HUDEP-2 (cell line): ENCODE measurements at regions not wholly inside any gene's neighbourhood (a gene's known extent, or its start where the extent isn't known, plus 50 kb on each side); places are given as distances from the start of the nearest gene placed in this dataset.

ENCODE experiments used
- DNase-seq, 76 experiments: peaks; one replicate each; lab custom pipeline; 2025; ENCODE audit not compliant: unreplicated experiment in 76 of 76; lab: John Stamatoyannopoulos, UW

GRCh38 chr13:74452176-74452575, 318.0 kb upstream of the KLF12 start:
- DNase-seq = no peak

GRCh38 chr13:74450964-74451363, 316.8 kb upstream of the KLF12 start:
- DNase-seq = no peak

GRCh38 chr13:74450525-74450845, 316.3 kb upstream of the KLF12 start:
- no peak for DNase-seq

- DNase-seq = no peak
Measured at GRCh38 chr13:74449811-74450524, 315.8 kb upstream of the KLF12 start.

GRCh38 chr13:74444864-74445479, 310.8 kb upstream of the KLF12 start:
- DNase-seq = no peak

GRCh38 chr13:74444161-74444571, 310.0 kb upstream of the KLF12 start:
- DNase-seq = no peak

GRCh38 chr13:74443631-74444030, 309.4 kb upstream of the KLF12 start:
- no peak for DNase-seq

GRCh38 chr13:74442751-74443150, 308.5 kb upstream of the KLF12 start:
- no peak for DNase-seq

- no peak for DNase-seq
Measured at GRCh38 chr13:74438901-74439300, 304.7 kb upstream of the KLF12 start.

GRCh38 chr13:74434782-74435181, 300.6 kb upstream of the KLF12 start:
- DNase-seq = no peak

GRCh38 chr13:74424455-74424854, 290.3 kb upstream of the KLF12 start:
- no peak for DNase-seq

- DNase-seq = no peak
Measured at GRCh38 chr13:74423434-74423833, 289.2 kb upstream of the KLF12 start.

GRCh38 chr13:74414458-74414857, 280.3 kb upstream of the KLF12 start:
- DNase-seq = no peak

GRCh38 chr13:74413482-74413881, 279.3 kb upstream of the KLF12 start:
- no peak for DNase-seq

GRCh38 chr13:74409551-74409950, 275.3 kb upstream of the KLF12 start:
- no peak for DNase-seq

- no peak for DNase-seq
Measured at GRCh38 chr13:74406420-74406819, 272.2 kb upstream of the KLF12 start.

- DNase-seq = no peak
Measured at GRCh38 chr13:74398599-74398998, 264.4 kb upstream of the KLF12 start.

- DNase-seq = no peak
Measured at GRCh38 chr13:74389056-74389455, 254.9 kb upstream of the KLF12 start.

GRCh38 chr13:74388626-74389025, 254.4 kb upstream of the KLF12 start:
- DNase-seq = no peak

- DNase-seq = no peak
Measured at GRCh38 chr13:74372511-74372910, 238.3 kb upstream of the KLF12 start.

- DNase-seq = no peak
Measured at GRCh38 chr13:74367193-74367592, 233.0 kb upstream of the KLF12 start.

GRCh38 chr13:74361274-74361673, 227.1 kb upstream of the KLF12 start:
- DNase-seq = no peak

GRCh38 chr13:74346960-74347359, 212.8 kb upstream of the KLF12 start:
- no peak for DNase-seq
